GM12892 (cell line): ENCODE measurements at regions not wholly inside any gene's neighbourhood (a gene's known extent, or its start where the extent isn't known, plus 50 kb on each side); places are given as distances from the start of the nearest gene placed in this dataset.

Experiments
- POLR2A ChIP-seq: IDR thresholded peaks from 2 replicates; pipeline ENCODE4 v1.6.1; 2011; ENCODE audit warnings: low read depth, low read length, control low read depth
- TAF1 ChIP-seq: IDR thresholded peaks from 2 replicates; pipeline ENCODE4 v1.6.1; 2011; ENCODE audit warnings: low read depth, mild to moderate bottlenecking, control low read depth, low read length, borderline replicate concordance

GRCh38 chr5:167598166-167598565, 693.3 kb upstream of the WWC1 start:
- TF ChIP-seq POLR2A (no peak), TAF1 (no peak)
